ENCODE measurements at regions not wholly inside any gene's neighbourhood (a gene's known extent, or its start where the extent isn't known, plus 50 kb on each side); places are given as distances from the start of the nearest gene placed in this dataset.
"Not testable (repeated sequence)": the region's sequence is repeated elsewhere in the genome, so short reads cannot be mapped to it uniquely, and the experiment has no call there.

- no peak for DNase-seq
These were observed 70.7 kb downstream of the CETN3 start for GRCh38 chr5:90338712-90339372.

DNA sequence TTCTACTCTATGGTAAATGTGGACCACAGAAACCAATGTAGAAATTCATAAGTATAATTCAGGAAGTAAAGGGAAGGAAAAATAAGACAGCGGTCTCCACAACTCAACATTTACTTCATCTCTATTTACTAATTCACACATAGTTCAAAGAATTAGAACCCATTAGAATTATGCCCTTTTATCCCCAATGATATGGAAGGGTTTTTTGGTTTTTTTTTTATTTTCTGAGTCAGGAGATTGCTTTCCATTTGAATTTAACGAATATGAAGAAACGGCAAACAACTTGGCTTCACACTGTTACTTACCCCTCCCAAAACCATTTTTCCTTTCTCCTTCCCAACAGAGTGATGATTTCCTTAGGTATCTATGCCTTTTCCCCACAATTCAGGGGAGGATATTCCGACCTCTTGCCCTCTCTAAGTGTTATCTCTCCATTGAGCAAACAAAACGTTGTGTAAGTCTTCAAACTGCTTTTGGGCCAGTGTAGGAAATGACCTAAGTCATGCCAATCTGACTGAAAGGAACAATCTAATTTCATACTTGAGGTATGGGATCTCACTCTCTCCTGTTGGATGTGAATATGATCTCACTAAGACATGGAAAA is 72.0 kb downstream of the CETN3 start:
- no peak for DNase-seq

DNA sequence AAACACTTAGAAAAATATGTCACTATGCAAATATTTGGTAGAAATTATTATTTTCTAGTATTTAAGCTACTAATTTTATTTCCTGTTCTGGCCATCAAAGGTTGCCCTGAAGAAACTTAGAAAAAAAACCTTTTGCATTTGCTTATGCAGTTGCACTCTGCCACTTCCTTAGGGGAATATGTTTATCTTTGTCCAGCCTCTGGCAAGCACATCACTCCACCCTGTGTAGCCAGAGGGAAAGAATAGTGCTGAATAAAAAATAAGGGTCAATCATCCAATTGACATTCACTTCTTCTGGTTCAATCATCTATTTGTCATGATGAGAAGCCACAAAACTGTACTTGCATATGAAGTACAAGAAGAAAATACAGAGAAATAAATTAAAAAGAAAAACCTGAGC is 72.8 kb downstream of the CETN3 start:
- DNase-seq: no peak

- DNase-seq: no peak
These were observed 74.8 kb downstream of the CETN3 start for GRCh38 chr5:90334741-90335140.

DNA sequence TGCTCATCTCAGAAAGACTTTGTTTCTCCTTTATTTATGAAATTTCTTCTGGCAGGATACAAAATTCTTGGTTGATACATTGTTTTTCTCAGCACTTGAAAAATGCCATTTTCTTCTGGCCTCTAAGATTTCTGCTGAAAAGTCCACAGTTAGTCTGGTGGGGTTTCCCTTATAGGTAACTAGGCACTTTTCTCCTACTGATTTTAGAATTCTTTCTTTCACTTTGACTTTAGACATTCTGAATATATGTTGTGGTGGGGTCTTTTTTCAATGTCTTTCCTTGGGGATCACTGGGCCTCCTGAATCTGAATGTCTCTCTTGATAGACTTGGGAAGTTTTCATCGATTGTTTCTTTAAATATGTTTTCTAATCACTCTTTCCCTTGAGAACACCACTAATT is 79.6 kb downstream of the CETN3 start:
- no peak for DNase-seq

- no peak for DNase-seq
These were observed 82.6 kb downstream of the CETN3 start for GRCh38 chr5:90326995-90327394.

- no peak for DNase-seq
These were observed 84.5 kb downstream of the CETN3 start for GRCh38 chr5:90325093-90325492.

DNA sequence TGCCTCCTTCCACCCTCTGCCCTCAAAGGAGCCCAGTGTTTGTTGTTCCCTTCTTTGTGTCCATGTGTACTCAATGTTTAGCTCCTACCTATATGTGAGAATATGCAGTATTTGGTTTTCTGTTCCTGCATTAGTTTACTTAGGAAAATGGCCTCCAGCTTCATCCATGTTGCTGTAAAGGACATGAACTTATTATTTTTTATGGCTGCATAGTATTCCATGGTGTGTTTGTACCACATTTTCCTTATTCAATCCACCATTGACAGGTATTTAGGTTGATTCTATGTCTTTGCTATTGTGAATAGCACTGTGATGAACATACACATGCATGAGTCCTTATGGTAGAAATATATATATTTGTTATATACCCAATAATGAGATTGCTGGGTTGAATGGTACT is 89.2 kb downstream of the CETN3 start:
- DNase-seq: not testable (repeated sequence)

GRCh38 chr5:90312027-90312426 is 97.5 kb downstream of the CETN3 start:
- DNase-seq: no peak

DNA sequence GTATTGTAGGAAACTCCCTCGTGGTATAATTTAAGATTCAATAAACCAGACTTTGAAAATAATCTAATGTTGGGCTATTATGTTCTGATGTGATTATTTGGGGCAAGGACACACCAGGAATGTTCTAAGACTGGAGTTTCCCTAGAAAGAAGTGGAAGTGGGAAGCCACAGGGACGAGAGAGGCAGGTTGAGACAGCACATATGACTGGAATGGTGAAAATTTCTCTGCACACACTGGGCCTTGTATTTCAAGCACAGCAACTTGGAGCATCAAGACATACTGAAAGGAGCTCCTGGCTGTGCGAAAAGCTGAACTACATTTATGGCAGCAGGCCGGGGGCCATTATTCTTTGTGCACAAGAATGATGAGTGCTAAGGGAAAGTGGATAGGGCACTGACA is 98.2 kb downstream of the CETN3 start:
- no peak for DNase-seq

DNA sequence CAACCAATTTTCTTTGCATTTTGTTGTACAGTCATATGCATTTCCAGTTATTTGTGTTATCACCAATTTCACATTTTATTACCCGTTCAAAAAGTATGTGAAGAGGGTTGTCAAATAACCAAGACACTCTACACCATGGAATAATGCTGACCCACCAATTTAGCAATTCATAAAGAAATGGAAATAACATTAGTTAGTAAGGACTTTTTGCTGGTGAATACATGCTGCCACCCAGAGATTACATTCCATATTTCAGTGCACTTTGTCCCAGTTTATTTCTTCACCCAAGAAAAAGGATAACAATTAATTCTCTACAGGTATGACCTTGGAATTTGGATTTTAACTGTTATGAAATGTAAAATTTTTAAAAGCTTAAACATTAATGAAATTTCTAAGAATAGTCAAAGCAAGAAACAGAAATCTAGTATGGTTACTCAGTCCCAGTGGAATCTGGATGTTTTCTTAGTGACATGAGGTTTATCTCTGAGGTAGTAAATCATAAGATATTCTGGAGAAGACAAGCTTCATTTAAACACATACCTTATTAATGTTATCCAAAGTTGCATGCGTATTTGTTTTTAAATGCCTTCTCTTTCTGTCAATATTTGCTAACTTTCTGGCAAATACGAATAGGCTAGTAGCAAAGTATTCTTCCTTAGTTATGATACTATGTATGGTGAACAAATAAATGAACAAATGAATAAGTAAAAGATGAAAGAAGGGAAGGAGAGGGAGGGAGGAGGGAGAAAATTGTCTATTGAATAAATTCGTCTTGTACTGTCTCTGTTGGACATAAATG is 100.6 kb downstream of the CETN3 start:
- DNase-seq: no peak

DNA sequence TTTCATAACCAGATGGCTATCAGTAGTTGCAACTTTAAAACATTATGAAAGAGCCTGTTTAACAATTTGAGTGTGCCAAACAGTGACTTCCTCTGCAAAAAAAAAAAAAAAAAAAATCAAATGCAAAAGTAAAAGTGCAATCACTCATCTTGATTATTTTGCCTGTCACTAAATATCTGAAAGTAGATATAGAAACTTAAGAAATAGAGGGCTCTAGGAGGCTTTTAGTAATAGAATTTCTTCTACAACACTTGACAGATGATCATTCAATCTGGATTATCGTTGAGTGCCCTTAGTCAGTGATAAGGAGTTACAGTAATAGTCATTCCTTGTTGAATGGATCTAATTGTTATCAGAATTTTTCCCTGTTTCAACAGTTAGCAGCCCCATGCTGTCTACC is 101.8 kb downstream of the CETN3 start:
- DNase-seq: no peak

DNA sequence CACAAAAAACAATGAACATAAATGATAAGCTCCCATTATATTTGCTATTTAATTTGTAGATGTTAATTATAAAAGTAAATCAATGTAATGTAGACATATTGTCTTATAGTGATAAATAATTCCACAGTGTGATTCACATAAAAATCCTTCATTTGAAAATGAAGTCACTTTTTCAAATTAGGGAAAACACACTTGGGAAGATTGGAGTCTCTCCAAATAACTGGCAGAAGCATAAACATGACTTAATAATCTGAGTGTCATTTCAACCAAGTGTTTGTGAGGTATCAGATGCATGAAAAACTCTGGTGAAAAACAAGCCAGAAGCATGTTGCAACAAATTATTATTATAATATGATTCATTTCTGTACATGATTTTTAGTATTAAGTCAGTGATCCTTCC is 102.2 kb downstream of the CETN3 start:
- DNase-seq: no peak

DNA sequence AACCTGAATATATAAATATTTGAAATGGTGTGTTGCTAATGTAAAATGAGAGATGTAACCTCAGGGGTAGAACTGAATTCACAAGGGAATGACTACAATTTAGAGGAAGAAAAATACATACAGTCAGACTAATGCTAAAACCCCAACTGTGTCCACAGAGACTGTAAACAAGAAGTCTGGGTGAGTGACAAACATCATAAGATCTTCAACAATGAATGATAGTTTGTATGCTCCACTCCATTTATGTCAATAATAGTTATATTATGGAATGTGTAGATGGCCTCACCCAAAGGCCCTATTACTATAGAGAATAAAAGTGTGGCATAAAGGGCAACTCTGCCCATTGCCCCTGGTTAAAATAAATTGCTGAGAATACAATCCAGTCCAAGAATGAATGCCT is 102.9 kb downstream of the CETN3 start:
- no peak for DNase-seq

- DNase-seq: no peak
These were observed 104.4 kb downstream of the CETN3 start for GRCh38 chr5:90305041-90305720.

GRCh38 chr5:90301248-90301647 is 108.3 kb downstream of the CETN3 start:
- DNase-seq: no peak

GRCh38 chr5:90297045-90297764 is 112.4 kb downstream of the CETN3 start:
- DNase-seq: no peak

DNA sequence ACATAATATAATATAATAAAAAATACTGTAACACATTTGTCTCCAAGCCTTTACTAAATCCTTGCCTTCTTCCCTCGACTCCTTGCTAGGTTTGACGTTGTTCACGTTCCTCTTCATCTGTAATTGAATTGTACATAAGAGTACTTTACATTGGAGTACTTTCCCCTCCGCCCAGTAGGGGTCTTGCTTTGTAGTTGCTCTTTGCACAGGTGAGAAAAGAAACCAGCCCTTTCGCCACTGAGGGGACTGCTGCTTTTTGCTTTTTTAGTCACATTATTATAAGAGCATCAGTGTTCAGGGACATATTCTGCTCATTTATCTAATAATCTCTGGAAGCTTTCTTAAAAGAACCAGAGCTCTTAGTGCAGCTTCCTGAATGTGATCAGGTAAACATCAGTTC is 115.0 kb downstream of the CETN3 start:
- no peak for DNase-seq

DNA sequence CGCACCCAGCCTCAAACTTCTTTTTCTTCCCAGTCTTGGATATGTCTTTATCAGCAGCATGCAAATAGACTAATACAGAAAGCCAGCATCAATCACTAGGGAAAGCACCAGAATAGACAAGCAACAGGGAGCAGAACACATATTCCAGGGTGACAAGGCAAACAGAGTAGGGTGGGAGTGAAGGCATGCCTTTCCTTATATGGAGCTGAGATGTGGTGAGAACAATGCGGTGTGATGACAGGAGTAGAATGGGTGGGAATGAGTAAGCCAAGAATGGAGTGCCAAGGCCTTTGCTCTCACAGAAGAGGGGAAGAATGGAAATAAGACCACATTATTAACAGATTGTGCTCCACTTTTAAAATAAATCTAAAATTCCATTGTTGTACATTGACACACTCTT is 115.6 kb downstream of the CETN3 start:
- no peak for DNase-seq

DNA sequence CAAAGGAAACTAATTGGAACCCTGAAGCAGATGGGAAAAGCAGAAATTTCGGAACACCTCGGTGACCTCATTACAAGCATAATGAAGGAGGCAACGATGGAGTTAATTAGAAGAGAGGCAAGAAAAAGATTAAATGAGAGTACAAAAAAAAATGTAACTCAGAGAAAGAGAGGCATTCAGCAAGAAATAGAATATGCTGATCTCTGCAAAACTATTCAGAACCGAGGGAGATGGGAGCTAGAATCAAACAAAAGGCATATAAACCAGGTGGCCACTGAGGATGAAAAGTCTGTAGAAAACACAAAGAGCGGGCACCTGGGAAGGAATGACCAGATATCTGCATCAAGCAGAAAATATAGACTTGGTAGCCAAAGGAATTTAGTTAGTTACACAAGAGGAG is 118.9 kb downstream of the CETN3 start:
- no peak for DNase-seq

DNA sequence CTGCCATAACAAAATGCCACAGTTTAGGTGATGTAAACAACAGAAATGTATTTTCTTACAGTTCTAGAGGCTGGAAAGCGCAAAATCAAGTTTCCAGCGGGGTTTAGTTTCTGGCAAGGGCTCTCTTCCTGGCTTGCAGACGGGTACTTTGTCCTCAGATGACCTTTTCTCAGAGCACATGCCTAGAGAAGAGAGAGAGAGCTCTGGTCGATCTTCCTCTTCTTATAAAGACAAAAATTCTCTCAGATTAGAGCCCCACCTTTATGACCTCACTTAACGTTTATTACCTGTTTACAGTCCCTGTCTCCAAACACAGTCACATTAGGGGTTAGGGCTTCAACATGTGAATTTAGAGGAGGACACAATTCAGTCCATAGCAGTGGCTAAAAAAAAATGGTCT is 119.7 kb downstream of the CETN3 start:
- no peak for DNase-seq

- no peak for DNase-seq
These were observed 122.5 kb downstream of the CETN3 start for GRCh38 chr5:90287036-90287435.

- DNase-seq: no peak
These were observed 124.0 kb downstream of the CETN3 start for GRCh38 chr5:90285581-90285980.
